GM12878 (cell line): ENCODE measurements at regions not wholly inside any gene's neighbourhood (a gene's known extent, or its start where the extent isn't known, plus 50 kb on each side); places are given as distances from the start of the nearest gene placed in this dataset.

ENCODE experiments used
- ATAC-seq: fragments of 200-7000 bp; cut with Tn5 transposase; 3 replicates; pipeline ENCODE4 v1.9.1; 2020; ENCODE audit warnings: mild to moderate bottlenecking, moderate library complexity
- BruUV-seq: library from RNA; stranded (reverse); fragments of 400-500 nt; replicated peaks from 2 replicates; lab custom pipeline; 2021; lab: Mats Ljungman, UMichigan
- CTCF ChIA-PET: fragments of 300-600 bp; sonication (Branson Sonifier 250); formaldehyde crosslinking; extraction: SDS; loops from one replicate; lab custom pipeline; 2021; ENCODE audit warnings: inconsistent platforms; lab: Yijun Ruan, JAX
- POLR2A ChIA-PET: fragments of 350-600 bp; formaldehyde crosslinking; extraction: SDS; loops from one replicate; lab custom pipeline; 2021; ENCODE audit warnings: inconsistent platforms; lab: Charles Lee
- RAD21 ChIA-PET: fragments of 300-600 bp; sonication (Branson Sonifier 250); formaldehyde crosslinking; loops from one replicate; lab custom pipeline; 2023; ENCODE audit warnings: antibody characterized with exemption; ENCODE audit not compliant: unreplicated experiment; lab: Charles Lee
- SMC1A ChIA-PET: fragments of 300-600 bp; sonication (Branson Sonifier 250); formaldehyde crosslinking; loops from one replicate; lab custom pipeline; 2023; ENCODE audit not compliant: unreplicated experiment, uncharacterized antibody; lab: Charles Lee
- DNase-seq: peaks from one replicate; pipeline ENCODE4 v3.0.0-alpha.2; 2011; ENCODE audit warnings: low read depth, low spot score
- FAIRE-seq: peaks from 3 replicates; lab custom pipeline; 2011; peaks lifted over from hg19 to GRCh38; lab: Jason Lieb, UNC
- H2AFZ ChIP-seq: 2 replicates; pipeline ENCODE4 v1.6.0; 2011; ENCODE audit warnings: low read depth, low read length, control low read depth; ENCODE audit not compliant: control insufficient read depth
- H3K27ac ChIP-seq: 2 replicates; pipeline ENCODE4 v1.5.1; 2011; ENCODE audit warnings: control low read depth; ENCODE audit not compliant: control insufficient read depth, insufficient read depth
- H3K27me3 ChIP-seq, 2 experiments: replicated peaks in 1 of 2; 2 replicates each; pipeline versions ENCODE4 v1.6.0 to v1.6.1; 2011; ENCODE audit warnings: low read length in 1 of 2; ENCODE audit not compliant: control insufficient read depth in 2 of 2, insufficient read depth in 2 of 2
- H3K36me3 ChIP-seq, 2 experiments: 2 replicates each; pipeline ENCODE4 v1.5.1; 2011; ENCODE audit warnings: low read length in 1 of 2; ENCODE audit not compliant: control insufficient read depth in 2 of 2, insufficient read depth in 2 of 2
- H3K4me1 ChIP-seq: 2 replicates; pipeline ENCODE4 v1.6.1; 2011; ENCODE audit warnings: mild to moderate bottlenecking, low read length, moderate library complexity, mixed read lengths; ENCODE audit not compliant: control insufficient read depth, insufficient read depth
- H3K4me2 ChIP-seq: 2 replicates; pipeline ENCODE4 v1.6.0; 2011; ENCODE audit warnings: control low read depth; ENCODE audit not compliant: control insufficient read depth, insufficient read depth
- H3K4me3 ChIP-seq: fragments of 200-600 bp; sonication (generic); 2 replicates; pipeline ENCODE4 v1.5.1; 2016
- H3K79me2 ChIP-seq: 2 replicates; pipeline ENCODE4 v1.6.0; 2011; ENCODE audit warnings: low read length; ENCODE audit not compliant: control insufficient read depth, insufficient read depth
- H3K9ac ChIP-seq: 2 replicates; pipeline ENCODE4 v1.8.0; 2011; ENCODE audit warnings: low read length, control low read depth, mixed read lengths; ENCODE audit not compliant: control insufficient read depth, insufficient read depth
- H3K9me3 ChIP-seq: replicated peaks from 3 replicates; pipeline ENCODE4 v1.5.1; 2011; ENCODE audit warnings: mild to moderate bottlenecking, low read length; ENCODE audit not compliant: control insufficient read depth, insufficient read depth
- H4K20me1 ChIP-seq: 2 replicates; pipeline ENCODE4 v1.6.0; 2011; ENCODE audit not compliant: control insufficient read depth, insufficient read depth
- CHD1 ChIP-seq: IDR thresholded peaks from 2 replicates; pipeline ENCODE4 v1.6.1; 2012; ENCODE audit warnings: low read depth, low read length, improper control_type of control experiment
- EP300 ChIP-seq, 2 experiments: fragments of 150-350 bp in 1 of 2; IDR thresholded peaks; 2 replicates each; pipeline ENCODE4 v1.6.1; 2011 to 2012; ENCODE audit warnings: low read depth in 2 of 2, low read length in 2 of 2, borderline replicate concordance in 1 of 2, improper control_type of control experiment in 1 of 2, inconsistent platforms in 1 of 2; ENCODE audit not compliant: control insufficient read depth in 1 of 2
- ESRRA ChIP-seq: IDR thresholded peaks from 2 replicates; pipeline ENCODE4 v1.6.1; 2012; ENCODE audit warnings: mild to moderate bottlenecking, low read length, improper control_type of control experiment
- HDGF ChIP-seq: fragments of 450-650 bp; IDR thresholded peaks from 2 replicates; pipeline ENCODE4 v1.6.1; 2016; ENCODE audit warnings: antibody characterized with exemption
- KDM1A ChIP-seq: fragments of 200-600 bp; sonication (generic); IDR thresholded peaks from 2 replicates; pipeline ENCODE4 v1.6.1; 2016; ENCODE audit warnings: borderline replicate concordance
- NFYA ChIP-seq: IDR thresholded peaks from 2 replicates; pipeline ENCODE4 v1.6.1; 2011; ENCODE audit warnings: low read depth, mild to moderate bottlenecking, low read length, improper control_type of control experiment, borderline replicate concordance
- PAX8 ChIP-seq: fragments of 450-650 bp; IDR thresholded peaks from 2 replicates; pipeline ENCODE4 v1.6.1; 2017; ENCODE audit warnings: mild to moderate bottlenecking, moderate library complexity
- POU2F2 ChIP-seq: IDR thresholded peaks from 3 replicates; pipeline ENCODE4 v1.6.1; 2011; ENCODE audit warnings: low read depth, mild to moderate bottlenecking, low read length, borderline replicate concordance
- RFX5 ChIP-seq: IDR thresholded peaks from 2 replicates; pipeline ENCODE4 v1.6.1; 2011; ENCODE audit warnings: low read depth, low read length, improper control_type of control experiment
- SRF ChIP-seq, 2 experiments: IDR thresholded peaks; 2 replicates each; pipeline ENCODE4 v1.6.1; 2011; ENCODE audit warnings: low read depth in 2 of 2, low read length in 2 of 2, mild to moderate bottlenecking in 1 of 2, moderate library complexity in 1 of 2
- ZNF207 ChIP-seq: fragments of 450-650 bp; IDR thresholded peaks from 2 replicates; pipeline ENCODE4 v1.6.1; 2014; ENCODE audit warnings: antibody characterized with exemption, mild to moderate bottlenecking, borderline replicate concordance
- WGBS: methylation state at CpG from one replicate; pipeline ENCODE4 v1.1.6; 2016; ENCODE audit warnings: low lambda C conversion rate; ENCODE audit not compliant: insufficient replicate concordance, insufficient coverage; ENCODE audit errors: missing lambda C conversion rate; 5-methylcytosine and 5-hydroxymethylcytosine counted together
- in situ Hi-C: fragments of 300-500 bp; cut with MboI; formaldehyde crosslinking; loops from 9 replicates; pipeline ENCODE4 v1.14.3; 2018; ENCODE audit warnings: mixed read lengths
- intact Hi-C: fragments of 100-400 bp; cut with micrococcal nuclease; formaldehyde crosslinking; loops from one replicate; pipeline ENCODE4 v1.14.2; 2022; ENCODE audit not compliant: unreplicated experiment
- TF ChIP-seq, protein P1 (sequence below): IDR thresholded peaks from 2 replicates; pipeline ENCODE4 v1.6.1; 2012; ENCODE audit warnings: mild to moderate bottlenecking, low read depth, low read length
- TF ChIP-seq, protein P2 (sequence below): fragments of 450-650 bp; IDR thresholded peaks from 2 replicates; pipeline ENCODE4 v1.6.1; 2016; ENCODE audit warnings: mild to moderate bottlenecking, moderate library complexity, borderline replicate concordance
- TF ChIP-seq, protein P3 (sequence below): IDR thresholded peaks from 2 replicates; pipeline ENCODE4 v1.6.1; 2012; ENCODE audit warnings: low read depth, low read length, improper control_type of control experiment

DNA sequence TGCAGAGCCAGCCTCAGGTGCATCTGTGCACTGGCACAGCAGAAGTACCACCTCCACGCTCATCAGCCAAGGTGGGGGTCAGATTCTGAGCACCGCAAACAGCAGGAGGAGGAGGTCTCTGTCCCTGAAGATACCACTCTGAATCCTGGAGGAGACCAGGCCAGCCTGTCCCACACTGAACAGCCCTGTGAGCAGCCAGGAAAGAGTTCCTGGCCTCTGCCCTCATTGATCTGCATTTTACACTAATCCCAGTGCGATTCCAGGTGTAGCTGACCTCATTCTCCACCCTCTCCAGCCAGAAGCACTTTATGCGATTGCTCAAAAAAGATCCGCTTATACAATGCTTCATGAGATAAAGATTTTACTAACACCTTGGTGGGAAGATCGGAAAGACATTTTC is 99.1 kb upstream of the CACUL1 start:
- in situ Hi-C loops: no loop called here
- TF ChIP-seq CHD1 (no peak), PAX8 (no peak), NFYA (no peak), KDM1A (no peak), HDGF (no peak), RFX5 (no peak), POU2F2 (no peak), SRF (IDR thresholded peaks at IDR 0.05; ENCODE audit: low read depth in 2 of 2, low read length in 2 of 2) (no peak), ZNF207 (no peak), EP300 (IDR thresholded peaks at IDR 0.05; ENCODE audit: borderline replicate concordance in 1 of 2, control insufficient read depth in 1 of 2, low read depth in 2 of 2, low read length in 2 of 2) (no peak), ESRRA (no peak)
- TF ChIP-seq, protein P1, sequence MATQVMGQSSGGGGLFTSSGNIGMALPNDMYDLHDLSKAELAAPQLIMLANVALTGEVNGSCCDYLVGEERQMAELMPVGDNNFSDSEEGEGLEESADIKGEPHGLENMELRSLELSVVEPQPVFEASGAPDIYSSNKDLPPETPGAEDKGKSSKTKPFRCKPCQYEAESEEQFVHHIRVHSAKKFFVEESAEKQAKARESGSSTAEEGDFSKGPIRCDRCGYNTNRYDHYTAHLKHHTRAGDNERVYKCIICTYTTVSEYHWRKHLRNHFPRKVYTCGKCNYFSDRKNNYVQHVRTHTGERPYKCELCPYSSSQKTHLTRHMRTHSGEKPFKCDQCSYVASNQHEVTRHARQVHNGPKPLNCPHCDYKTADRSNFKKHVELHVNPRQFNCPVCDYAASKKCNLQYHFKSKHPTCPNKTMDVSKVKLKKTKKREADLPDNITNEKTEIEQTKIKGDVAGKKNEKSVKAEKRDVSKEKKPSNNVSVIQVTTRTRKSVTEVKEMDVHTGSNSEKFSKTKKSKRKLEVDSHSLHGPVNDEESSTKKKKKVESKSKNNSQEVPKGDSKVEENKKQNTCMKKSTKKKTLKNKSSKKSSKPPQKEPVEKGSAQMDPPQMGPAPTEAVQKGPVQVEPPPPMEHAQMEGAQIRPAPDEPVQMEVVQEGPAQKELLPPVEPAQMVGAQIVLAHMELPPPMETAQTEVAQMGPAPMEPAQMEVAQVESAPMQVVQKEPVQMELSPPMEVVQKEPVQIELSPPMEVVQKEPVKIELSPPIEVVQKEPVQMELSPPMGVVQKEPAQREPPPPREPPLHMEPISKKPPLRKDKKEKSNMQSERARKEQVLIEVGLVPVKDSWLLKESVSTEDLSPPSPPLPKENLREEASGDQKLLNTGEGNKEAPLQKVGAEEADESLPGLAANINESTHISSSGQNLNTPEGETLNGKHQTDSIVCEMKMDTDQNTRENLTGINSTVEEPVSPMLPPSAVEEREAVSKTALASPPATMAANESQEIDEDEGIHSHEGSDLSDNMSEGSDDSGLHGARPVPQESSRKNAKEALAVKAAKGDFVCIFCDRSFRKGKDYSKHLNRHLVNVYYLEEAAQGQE: no peak
- TF ChIP-seq, protein P2, sequence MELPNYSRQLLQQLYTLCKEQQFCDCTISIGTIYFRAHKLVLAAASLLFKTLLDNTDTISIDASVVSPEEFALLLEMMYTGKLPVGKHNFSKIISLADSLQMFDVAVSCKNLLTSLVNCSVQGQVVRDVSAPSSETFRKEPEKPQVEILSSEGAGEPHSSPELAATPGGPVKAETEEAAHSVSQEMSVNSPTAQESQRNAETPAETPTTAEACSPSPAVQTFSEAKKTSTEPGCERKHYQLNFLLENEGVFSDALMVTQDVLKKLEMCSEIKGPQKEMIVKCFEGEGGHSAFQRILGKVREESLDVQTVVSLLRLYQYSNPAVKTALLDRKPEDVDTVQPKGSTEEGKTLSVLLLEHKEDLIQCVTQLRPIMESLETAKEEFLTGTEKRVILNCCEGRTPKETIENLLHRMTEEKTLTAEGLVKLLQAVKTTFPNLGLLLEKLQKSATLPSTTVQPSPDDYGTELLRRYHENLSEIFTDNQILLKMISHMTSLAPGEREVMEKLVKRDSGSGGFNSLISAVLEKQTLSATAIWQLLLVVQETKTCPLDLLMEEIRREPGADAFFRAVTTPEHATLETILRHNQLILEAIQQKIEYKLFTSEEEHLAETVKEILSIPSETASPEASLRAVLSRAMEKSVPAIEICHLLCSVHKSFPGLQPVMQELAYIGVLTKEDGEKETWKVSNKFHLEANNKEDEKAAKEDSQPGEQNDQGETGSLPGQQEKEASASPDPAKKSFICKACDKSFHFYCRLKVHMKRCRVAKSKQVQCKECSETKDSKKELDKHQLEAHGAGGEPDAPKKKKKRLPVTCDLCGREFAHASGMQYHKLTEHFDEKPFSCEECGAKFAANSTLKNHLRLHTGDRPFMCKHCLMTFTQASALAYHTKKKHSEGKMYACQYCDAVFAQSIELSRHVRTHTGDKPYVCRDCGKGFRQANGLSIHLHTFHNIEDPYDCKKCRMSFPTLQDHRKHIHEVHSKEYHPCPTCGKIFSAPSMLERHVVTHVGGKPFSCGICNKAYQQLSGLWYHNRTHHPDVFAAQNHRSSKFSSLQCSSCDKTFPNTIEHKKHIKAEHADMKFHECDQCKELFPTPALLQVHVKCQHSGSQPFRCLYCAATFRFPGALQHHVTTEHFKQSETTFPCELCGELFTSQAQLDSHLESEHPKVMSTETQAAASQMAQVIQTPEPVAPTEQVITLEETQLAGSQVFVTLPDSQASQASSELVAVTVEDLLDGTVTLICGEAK: no peak
- TF ChIP-seq, protein P3, sequence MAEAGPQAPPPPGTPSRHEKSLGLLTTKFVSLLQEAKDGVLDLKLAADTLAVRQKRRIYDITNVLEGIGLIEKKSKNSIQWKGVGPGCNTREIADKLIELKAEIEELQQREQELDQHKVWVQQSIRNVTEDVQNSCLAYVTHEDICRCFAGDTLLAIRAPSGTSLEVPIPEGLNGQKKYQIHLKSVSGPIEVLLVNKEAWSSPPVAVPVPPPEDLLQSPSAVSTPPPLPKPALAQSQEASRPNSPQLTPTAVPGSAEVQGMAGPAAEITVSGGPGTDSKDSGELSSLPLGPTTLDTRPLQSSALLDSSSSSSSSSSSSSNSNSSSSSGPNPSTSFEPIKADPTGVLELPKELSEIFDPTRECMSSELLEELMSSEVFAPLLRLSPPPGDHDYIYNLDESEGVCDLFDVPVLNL: no peak

More for the DNA sequence above, 99.1 kb upstream of the CACUL1 start:
- Histone ChIP-seq H3K79me2 (no peaks in the 10 kb centered on the region), H3K27ac (no peak overlapping the region), H2AFZ (no peak overlapping the region), H3K9me3 (no peaks in the 10 kb centered on the region; the same call in 2 of the 3 replicates), H3K27me3 (no peaks in the 10 kb centered on the region; a peak in 1 of 4 replicates), H3K4me1 (peaks cover 3% of the 10 kb centered on the region; the same call in 1 of the 2 replicates), H3K9ac (no peak overlapping the region), H3K36me3 (no peaks in the 10 kb centered on the region), H3K4me3 (no peak overlapping the region), H3K4me2 (no peak overlapping the region), H4K20me1 (no peaks in the 10 kb centered on the region)
- 61% methylated on average over 6 of the region's 6 CpGs for WGBS
- CTCF ChIA-PET: interaction anchor here (2.1 kb wide), 1 partner anchor 345 kb away, joined by 6 read pairs; no protein-coding TSS in a partner anchor
- ATAC-seq (no peak), DNase-seq (no peak), FAIRE-seq (no peak)
- intact Hi-C loops: no loop called here
- POLR2A ChIA-PET: no interaction called here
- SMC1A ChIA-PET: no interaction called here
- RAD21 ChIA-PET: no interaction called here
- no TSS peak for BruUV-seq
